B cell (primary cell): ENCODE measurements at regions not wholly inside any gene's neighbourhood (a gene's known extent, or its start where the extent isn't known, plus 50 kb on each side); places are given as distances from the start of the nearest gene placed in this dataset.

Experiments
- ATAC-seq: fragments of 200-7000 bp; cut with Tn5 transposase; one replicate; pipeline ENCODE4 v1.10.0; 2021; ENCODE audit warnings: low read depth, mild to moderate bottlenecking, moderate number of reproducible peaks, moderate library complexity
- CTCF ChIA-PET: fragments of 350-600 bp; sonication (Branson Sonifier 250); formaldehyde crosslinking; loops from one replicate; lab custom pipeline; 2021; ENCODE audit warnings: antibody characterized with exemption, inconsistent platforms; lab: Charles Lee
- POLR2A ChIA-PET: fragments of 350-600 bp; sonication (Branson Sonifier 250); formaldehyde crosslinking; loops from one replicate; lab custom pipeline; 2021; ENCODE audit warnings: antibody characterized with exemption; lab: Charles Lee
- DNase-seq: peaks from one replicate; pipeline ENCODE4 v3.0.0; 2013
- H2AFZ ChIP-seq: 2 replicates; pipeline ENCODE4 v1.6.1; 2012; ENCODE audit warnings: mild to moderate bottlenecking, low read depth, low read length; ENCODE audit not compliant: insufficient read depth, poor library complexity, severe bottlenecking
- H3K27ac ChIP-seq, 2 donors: 1 replicate in 1 of 2; 2 replicates in 1 of 2; pipeline ENCODE4 v1.5.1; 2012 to 2013; ENCODE audit warnings: low read length in 2 of 2, mild to moderate bottlenecking in 2 of 2, moderate library complexity in 1 of 2
- H3K27me3 ChIP-seq, 4 experiments: fragments of 200-600 bp in 1 of 4; sonication (generic) in 1 of 4; replicated peaks in 1 of 4; 1 replicate in 2 of 4; 2 replicates in 2 of 4; pipeline versions ENCODE4 v1.6.1 to v1.7.0; 2013 to 2016; ENCODE audit warnings: low read length in 3 of 4, mild to moderate bottlenecking in 2 of 4, mixed read lengths in 1 of 4, moderate library complexity in 1 of 4; ENCODE audit not compliant: insufficient read depth in 4 of 4, control insufficient read depth in 3 of 4; ENCODE audit errors: control extremely low read depth in 1 of 4
- H3K36me3 ChIP-seq, 2 experiments: replicated peaks in 1 of 2; 1 replicate in 1 of 2; 2 replicates in 1 of 2; pipeline versions ENCODE4 v1.6.1 to v1.7.1; 2013; ENCODE audit warnings: low read length in 1 of 2; ENCODE audit not compliant: insufficient read depth in 2 of 2, control insufficient read depth in 1 of 2; ENCODE audit errors: control extremely low read depth in 1 of 2, extremely low read depth in 1 of 2
- H3K4me1 ChIP-seq, 2 donors: fragments of 200-600 bp in 1 of 2; sonication (generic) in 1 of 2; 1 replicate in 1 of 2; 2 replicates in 1 of 2; pipeline versions ENCODE4 v1.5.1 to v1.6.1; 2013 to 2017; ENCODE audit warnings: low read length in 2 of 2; ENCODE audit not compliant: control insufficient read depth in 2 of 2, insufficient read depth in 2 of 2
- H3K4me2 ChIP-seq: replicated peaks from 2 replicates; pipeline ENCODE3; 2012; ENCODE audit warnings: mild to moderate bottlenecking, low read depth, low read length; ENCODE audit not compliant: poor library complexity, severe bottlenecking
- H3K4me3 ChIP-seq, 5 experiments: fragments of 200-600 bp in 1 of 5; sonication (generic) in 1 of 5; 1 replicate in 3 of 5; 2 replicates in 2 of 5; pipeline versions ENCODE4 v1.5.1 to v1.7.0; 2011 to 2016; ENCODE audit warnings: low read length in 4 of 5, mild to moderate bottlenecking in 4 of 5, low read depth in 2 of 5, control low read depth in 1 of 5, moderate library complexity in 1 of 5; ENCODE audit not compliant: insufficient read depth in 1 of 5; ENCODE audit errors: control extremely low read depth in 1 of 5, extremely low read depth in 1 of 5
- H3K79me2 ChIP-seq: fragments of 200-600 bp; sonication (generic); one replicate; pipeline ENCODE4 v1.6.0; 2016; ENCODE audit warnings: low read length; ENCODE audit not compliant: control insufficient read depth, insufficient read depth
- H3K9ac ChIP-seq: fragments of 200-600 bp; sonication (generic); 2 replicates; pipeline ENCODE4 v1.6.1; 2017; ENCODE audit warnings: mild to moderate bottlenecking, low read length, moderate library complexity
- H3K9me3 ChIP-seq, 3 donors: one replicate each; pipeline versions ENCODE4 v1.6.1 to v1.7.1; 2013; ENCODE audit warnings: low read length in 2 of 3; ENCODE audit not compliant: control insufficient read depth in 2 of 3, insufficient read depth in 1 of 3; ENCODE audit errors: control extremely low read depth in 1 of 3
- H4K20me1 ChIP-seq: 2 replicates; pipeline ENCODE4 v1.6.0; 2012; ENCODE audit warnings: mild to moderate bottlenecking, low read length; ENCODE audit not compliant: insufficient read depth, control insufficient read depth, poor library complexity, severe bottlenecking
- H3K27ac Mint-ChIP-seq: one replicate; pipeline ENCODE4 v1.8.0; 2021; ENCODE audit warnings: mixed read lengths
- H3K27me3 Mint-ChIP-seq: one replicate; pipeline ENCODE4 v1.8.0; 2021; ENCODE audit warnings: mixed read lengths
- H3K4me1 Mint-ChIP-seq: one replicate; pipeline ENCODE4 v1.8.0; 2021; ENCODE audit warnings: mixed read lengths
- H3K4me3 Mint-ChIP-seq: one replicate; pipeline ENCODE4 v1.8.0; 2021; ENCODE audit warnings: mixed read lengths
- H3K9me3 Mint-ChIP-seq: one replicate; pipeline ENCODE4 v1.8.0; 2022; ENCODE audit warnings: mixed read lengths; ENCODE audit not compliant: insufficient read depth
- EZH2 ChIP-seq: IDR thresholded peaks from 2 replicates; pipeline ENCODE4 v1.6.1; 2012; ENCODE audit warnings: borderline replicate concordance, low read depth, mild to moderate bottlenecking, moderate library complexity, low read length; ENCODE audit not compliant: insufficient read depth, poor library complexity, severe bottlenecking
- WGBS: methylation state at CpG from one replicate; pipeline ENCODE4 v1.1.5; 2013; ENCODE audit warnings: missing lambda C conversion rate; ENCODE audit not compliant: insufficient coverage; 5-methylcytosine and 5-hydroxymethylcytosine counted together
- intact Hi-C: fragments of 100-400 bp; cut with micrococcal nuclease; formaldehyde crosslinking; loops from one replicate; pipeline ENCODE4 v1.10.0; 2022
- TF ChIP-seq, protein P1 (sequence below): fragments of 200-600 bp; IDR thresholded peaks from one replicate; pipeline ENCODE4 v1.8.0; 2022; ENCODE audit warnings: antibody characterized with exemption, mild to moderate bottlenecking

GRCh38 chr18:22546905-22547570 lies 129.3 kb upstream of the CTAGE1 start:
- Histone ChIP-seq H3K4me2 (no peak overlapping the region), H3K27me3 (no peaks in the 10 kb centered on the region), H2AFZ (no peak overlapping the region), H4K20me1 (no peaks in the 10 kb centered on the region), H3K4me1 (no peaks in the 10 kb centered on the region), H3K9ac (no peak overlapping the region), H3K36me3 (no peaks in the 10 kb centered on the region), H3K9me3 (peaks cover 0 to 10% (median 0%) of the 10 kb centered on the region in 3 donors), H3K27ac (no peak overlapping the region), H3K4me3 (no peak overlapping the region), H3K79me2 (no peaks in the 10 kb centered on the region)
- Mint-ChIP-seq H3K4me3 (no peak overlapping the region), H3K9me3 (no peaks in the 10 kb centered on the region), H3K27ac (no peak overlapping the region), H3K4me1 (no peaks in the 10 kb centered on the region), H3K27me3 (no peaks in the 10 kb centered on the region)
- DNase-seq (no peak), ATAC-seq (no peak)
- TF ChIP-seq EZH2, result no peak
- TF ChIP-seq, protein P1, sequence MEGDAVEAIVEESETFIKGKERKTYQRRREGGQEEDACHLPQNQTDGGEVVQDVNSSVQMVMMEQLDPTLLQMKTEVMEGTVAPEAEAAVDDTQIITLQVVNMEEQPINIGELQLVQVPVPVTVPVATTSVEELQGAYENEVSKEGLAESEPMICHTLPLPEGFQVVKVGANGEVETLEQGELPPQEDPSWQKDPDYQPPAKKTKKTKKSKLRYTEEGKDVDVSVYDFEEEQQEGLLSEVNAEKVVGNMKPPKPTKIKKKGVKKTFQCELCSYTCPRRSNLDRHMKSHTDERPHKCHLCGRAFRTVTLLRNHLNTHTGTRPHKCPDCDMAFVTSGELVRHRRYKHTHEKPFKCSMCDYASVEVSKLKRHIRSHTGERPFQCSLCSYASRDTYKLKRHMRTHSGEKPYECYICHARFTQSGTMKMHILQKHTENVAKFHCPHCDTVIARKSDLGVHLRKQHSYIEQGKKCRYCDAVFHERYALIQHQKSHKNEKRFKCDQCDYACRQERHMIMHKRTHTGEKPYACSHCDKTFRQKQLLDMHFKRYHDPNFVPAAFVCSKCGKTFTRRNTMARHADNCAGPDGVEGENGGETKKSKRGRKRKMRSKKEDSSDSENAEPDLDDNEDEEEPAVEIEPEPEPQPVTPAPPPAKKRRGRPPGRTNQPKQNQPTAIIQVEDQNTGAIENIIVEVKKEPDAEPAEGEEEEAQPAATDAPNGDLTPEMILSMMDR, result no peak
- POLR2A ChIA-PET, result no interaction called here
- CTCF ChIA-PET, result no interaction called here
- intact Hi-C loops, result no loop called here
- WGBS, result 95% methylated on average over 4 of the region's 10 CpGs

GRCh38 chr18:22547807-22548561 lies 130.3 kb upstream of the CTAGE1 start:
- H3K4me3 ChIP-seq, result no peak overlapping the region
- no peak overlapping the region for H3K27ac Mint-ChIP-seq
- no peaks in the 10 kb centered on the region for H3K27me3 ChIP-seq
- no peak for ATAC-seq
- ChIA-PET POLR2A (no interaction called here), CTCF (no interaction called here)
- H2AFZ ChIP-seq, result no peak overlapping the region
- no peak overlapping the region for H3K4me2 ChIP-seq
- intact Hi-C loops, result no loop called here
- DNase-seq, result no peak
- TF ChIP-seq EZH2, result no peak
- TF ChIP-seq, protein P1, result no peak
- H3K4me1 Mint-ChIP-seq, result no peaks in the 10 kb centered on the region
- no peaks in the 10 kb centered on the region for H3K9me3 Mint-ChIP-seq
- no peaks in the 10 kb centered on the region for H3K27me3 Mint-ChIP-seq
- no peak overlapping the region for H3K4me3 Mint-ChIP-seq
- no peak overlapping the region for H3K27ac ChIP-seq
- no peak overlapping the region for H3K9ac ChIP-seq
- H3K79me2 ChIP-seq, result no peaks in the 10 kb centered on the region
- H3K36me3 ChIP-seq, result no peaks in the 10 kb centered on the region
- WGBS, result 89% methylated on average over 4 of the region's 11 CpGs
- no peaks in the 10 kb centered on the region for H4K20me1 ChIP-seq
- peaks cover 0 to 4% (median 0%) of the 10 kb centered on the region in 3 donors for H3K9me3 ChIP-seq
- H3K4me1 ChIP-seq, result no peaks in the 10 kb centered on the region
